ENCODE measurements at regions not wholly inside any gene's neighbourhood (a gene's known extent, or its start where the extent isn't known, plus 50 kb on each side); places are given as distances from the start of the nearest gene placed in this dataset.

- Mint-ChIP-seq H3K4me3 (ENCODE audit: unreplicated experiment) (no peak overlapping the region), H3K27ac (ENCODE audit: unreplicated experiment) (no peak overlapping the region), H3K36me3 (ENCODE audit: insufficient read depth, unreplicated experiment) (no peaks in the 10 kb centered on the region), H3K9me3 (ENCODE audit: unreplicated experiment) (no peaks in the 10 kb centered on the region), H3K27me3 (ENCODE audit: insufficient read depth, unreplicated experiment) (no peaks in the 10 kb centered on the region), H3K4me1 (ENCODE audit: low read depth, unreplicated experiment) (no peaks in the 10 kb centered on the region)
- DNase-seq = no peak
- BruUV-seq (replicated peaks) = no TSS peak
- intact Hi-C loops (cut with micrococcal nuclease; ENCODE audit: unreplicated experiment) = no loop called here
- H3K4me1 ChIP-seq = no peaks in the 10 kb centered on the region
- ChIA-PET CTCF (no interaction called here), POLR2A (no interaction called here)
- no peaks in the 10 kb centered on the region for H3K27me3 ChIP-seq (replicated peaks; ENCODE audit: control insufficient read depth, insufficient read depth, low read length)
- H3K9me3 ChIP-seq = no peaks in the 10 kb centered on the region
- no peak overlapping the region for H3K4me3 ChIP-seq (ENCODE audit: low read depth, low read length)
- no peak for TF ChIP-seq CTCF (IDR thresholded peaks at IDR 0.05; ENCODE audit: insufficient read depth in 1 of 2, low read depth in 1 of 2, low read length in 1 of 2, severe bottlenecking in 1 of 2, unreplicated experiment in 1 of 2)
- H3K36me3 ChIP-seq (ENCODE audit: control insufficient read depth, insufficient read depth, low read length) = no peaks in the 10 kb centered on the region
Observed at GRCh38 chr3:76776927-76777326, 263.0 kb upstream of the ROBO2 start.

- TF ChIP-seq CTCF (IDR thresholded peaks at IDR 0.05; ENCODE audit: insufficient read depth in 1 of 2, low read depth in 1 of 2, low read length in 1 of 2, severe bottlenecking in 1 of 2, unreplicated experiment in 1 of 2) = no peak
- H3K27ac Mint-ChIP-seq (ENCODE audit: unreplicated experiment) = no peak overlapping the region
- H3K9me3 ChIP-seq = no peaks in the 10 kb centered on the region
- H3K4me3 Mint-ChIP-seq (ENCODE audit: unreplicated experiment) = no peak overlapping the region
- H3K27me3 ChIP-seq (replicated peaks; ENCODE audit: control insufficient read depth, insufficient read depth, low read length) = no peaks in the 10 kb centered on the region
- ChIA-PET CTCF (no interaction called here), POLR2A (no interaction called here)
- no TSS peak for BruUV-seq (replicated peaks)
- H3K36me3 Mint-ChIP-seq (ENCODE audit: insufficient read depth, unreplicated experiment) = no peaks in the 10 kb centered on the region
- no peak for DNase-seq
- no peaks in the 10 kb centered on the region for H3K36me3 ChIP-seq (ENCODE audit: control insufficient read depth, insufficient read depth, low read length)
- H3K4me3 ChIP-seq (ENCODE audit: low read depth, low read length) = no peak overlapping the region
- no peaks in the 10 kb centered on the region for H3K9me3 Mint-ChIP-seq (ENCODE audit: unreplicated experiment)
- peaks cover 2% of the 10 kb centered on the region for H3K27me3 Mint-ChIP-seq (ENCODE audit: insufficient read depth, unreplicated experiment)
- no peaks in the 10 kb centered on the region for H3K4me1 Mint-ChIP-seq (ENCODE audit: low read depth, unreplicated experiment)
- H3K4me1 ChIP-seq = no peaks in the 10 kb centered on the region
- intact Hi-C loops (cut with micrococcal nuclease; ENCODE audit: unreplicated experiment) = no loop called here
Observed at GRCh38 chr3:76788206-76788605, 251.7 kb upstream of the ROBO2 start.

- H3K27me3 ChIP-seq (replicated peaks; ENCODE audit: control insufficient read depth, insufficient read depth, low read length) = no peaks in the 10 kb centered on the region
Observed at GRCh38 chr3:76789237-76789636, 250.7 kb upstream of the ROBO2 start.

More at GRCh38 chr3:76789237-76789636, 250.7 kb upstream of the ROBO2 start:
- no peak for TF ChIP-seq CTCF (IDR thresholded peaks at IDR 0.05; ENCODE audit: insufficient read depth in 1 of 2, low read depth in 1 of 2, low read length in 1 of 2, severe bottlenecking in 1 of 2, unreplicated experiment in 1 of 2)
- Histone ChIP-seq H3K4me1 (no peaks in the 10 kb centered on the region), H3K36me3 (ENCODE audit: control insufficient read depth, insufficient read depth, low read length) (no peaks in the 10 kb centered on the region), H3K4me3 (ENCODE audit: low read depth, low read length) (no peak overlapping the region), H3K9me3 (no peaks in the 10 kb centered on the region)
- H3K4me3 Mint-ChIP-seq (ENCODE audit: unreplicated experiment) = no peak overlapping the region
- no peak for DNase-seq
- CTCF ChIA-PET = no interaction called here
- no peak overlapping the region for H3K27ac Mint-ChIP-seq (ENCODE audit: unreplicated experiment)
- no peaks in the 10 kb centered on the region for H3K36me3 Mint-ChIP-seq (ENCODE audit: insufficient read depth, unreplicated experiment)
- H3K4me1 Mint-ChIP-seq (ENCODE audit: low read depth, unreplicated experiment) = no peaks in the 10 kb centered on the region
- no peaks in the 10 kb centered on the region for H3K9me3 Mint-ChIP-seq (ENCODE audit: unreplicated experiment)
- POLR2A ChIA-PET = interaction anchor here (0.5 kb wide), 1 partner anchor 207 kb away, joined by 3 read pairs; no protein-coding TSS in a partner anchor
- intact Hi-C loops (cut with micrococcal nuclease; ENCODE audit: unreplicated experiment) = no loop called here
- peaks cover 2% of the 10 kb centered on the region for H3K27me3 Mint-ChIP-seq (ENCODE audit: insufficient read depth, unreplicated experiment)
- no TSS peak for BruUV-seq (replicated peaks)

Data from Caco-2 (cell line).